Activated CD8-positive, alpha-beta T cell treated with anti-CD3 and anti-CD28 coated beads, Interleukin-2, amount 10 ng/mL, durations not matched to agents 7 days and 5 days (primary cell): ENCODE measurements at regions not wholly inside any gene's neighbourhood (a gene's known extent, or its start where the extent isn't known, plus 50 kb on each side); places are given as distances from the start of the nearest gene placed in this dataset.

Experiments
- ATAC-seq: fragments of 150-1000 bp; cut with Tn5 transposase; one replicate; pipeline ENCODE4 v1.10.0; 2021; ENCODE audit warnings: moderate library complexity
- CTCF ChIA-PET: fragments of 350-600 bp; sonication (Branson Sonifier 250); formaldehyde crosslinking; loops from one replicate; lab custom pipeline; 2021; ENCODE audit warnings: antibody characterized with exemption; lab: Charles Lee
- POLR2A ChIA-PET: fragments of 350-600 bp; sonication (Branson Sonifier 250); formaldehyde crosslinking; loops from one replicate; lab custom pipeline; 2021; ENCODE audit warnings: antibody characterized with exemption; lab: Charles Lee
- DNase-seq: peaks from one replicate; pipeline ENCODE4 v3.0.0-alpha.2; 2020
- H3K27ac Mint-ChIP-seq: one replicate; pipeline ENCODE4 v1.8.0; 2021; ENCODE audit warnings: mild to moderate bottlenecking, mixed read lengths
- H3K27me3 Mint-ChIP-seq: one replicate; pipeline ENCODE4 v1.8.0; 2021; ENCODE audit warnings: low read depth, mixed read lengths
- H3K36me3 Mint-ChIP-seq: one replicate; pipeline ENCODE4 v1.8.0; 2021; ENCODE audit warnings: low read depth, mixed read lengths
- H3K4me1 Mint-ChIP-seq: one replicate; pipeline ENCODE4 v1.8.0; 2021; ENCODE audit warnings: low read depth, mixed read lengths
- H3K4me3 Mint-ChIP-seq: one replicate; pipeline ENCODE4 v1.8.0; 2021; ENCODE audit warnings: mild to moderate bottlenecking, mixed read lengths
- H3K9me3 Mint-ChIP-seq: one replicate; pipeline ENCODE4 v1.8.0; 2022; ENCODE audit warnings: mixed read lengths; ENCODE audit not compliant: insufficient read depth

DNA sequence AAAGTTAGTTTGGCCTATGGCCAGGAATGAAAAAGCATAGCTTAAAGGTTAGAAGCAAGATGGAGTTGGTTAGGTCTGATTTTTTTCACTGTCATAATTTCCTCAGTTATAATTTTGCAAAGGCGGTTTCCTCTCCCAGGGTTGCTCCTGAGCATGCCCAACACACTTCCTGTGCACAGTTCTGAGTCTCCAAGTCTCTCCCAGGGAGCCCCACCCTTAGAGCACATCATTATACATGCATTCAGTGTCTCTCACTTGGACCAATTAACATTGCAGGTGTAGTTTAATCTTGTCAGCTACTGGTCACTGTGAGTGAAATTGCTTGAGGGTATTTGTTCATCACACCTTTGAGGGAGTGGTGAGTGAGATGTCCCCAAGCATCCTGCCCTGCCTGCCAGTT is 96.0 kb upstream of the ATP10A start:
- ATAC-seq (no peak), DNase-seq (no peak)
- peaks cover 3% of the 10 kb centered on the region for H3K27me3 Mint-ChIP-seq
- H3K4me3 Mint-ChIP-seq: no peak overlapping the region
- no peaks in the 10 kb centered on the region for H3K9me3 Mint-ChIP-seq
- H3K4me1 Mint-ChIP-seq: no peaks in the 10 kb centered on the region
- ChIA-PET CTCF (no interaction called here), POLR2A (no interaction called here)
- no peaks in the 10 kb centered on the region for H3K36me3 Mint-ChIP-seq
- H3K27ac Mint-ChIP-seq: no peak overlapping the region

DNA sequence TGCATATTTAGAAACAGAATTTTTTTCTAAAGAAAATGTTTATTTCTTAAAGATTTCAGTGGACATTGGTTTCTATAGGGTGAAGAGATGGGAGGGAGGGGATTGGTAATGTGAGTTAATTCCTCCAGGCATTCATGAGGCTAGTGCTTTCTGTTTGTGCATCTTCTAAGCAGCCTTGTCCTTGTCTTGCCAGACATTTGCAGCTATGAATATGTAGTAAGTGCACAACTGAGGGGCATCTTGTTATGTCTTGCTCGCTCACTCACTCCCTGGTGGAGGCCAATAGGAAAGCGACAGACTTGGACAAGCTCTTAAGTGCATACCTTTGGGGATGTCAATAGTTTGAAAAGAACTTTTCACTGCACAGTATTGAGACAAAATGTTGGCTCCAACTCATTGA is 92.5 kb upstream of the ATP10A start:
- H3K4me1 Mint-ChIP-seq: no peaks in the 10 kb centered on the region
- no peak for ATAC-seq
- POLR2A ChIA-PET: no interaction called here
- CTCF ChIA-PET: no interaction called here
- H3K36me3 Mint-ChIP-seq: no peaks in the 10 kb centered on the region
- H3K9me3 Mint-ChIP-seq: peaks cover 9% of the 10 kb centered on the region
- H3K27ac Mint-ChIP-seq: no peak overlapping the region
- no peak overlapping the region for H3K4me3 Mint-ChIP-seq
- no peak for DNase-seq
- H3K27me3 Mint-ChIP-seq: peaks cover 3% of the 10 kb centered on the region

DNA sequence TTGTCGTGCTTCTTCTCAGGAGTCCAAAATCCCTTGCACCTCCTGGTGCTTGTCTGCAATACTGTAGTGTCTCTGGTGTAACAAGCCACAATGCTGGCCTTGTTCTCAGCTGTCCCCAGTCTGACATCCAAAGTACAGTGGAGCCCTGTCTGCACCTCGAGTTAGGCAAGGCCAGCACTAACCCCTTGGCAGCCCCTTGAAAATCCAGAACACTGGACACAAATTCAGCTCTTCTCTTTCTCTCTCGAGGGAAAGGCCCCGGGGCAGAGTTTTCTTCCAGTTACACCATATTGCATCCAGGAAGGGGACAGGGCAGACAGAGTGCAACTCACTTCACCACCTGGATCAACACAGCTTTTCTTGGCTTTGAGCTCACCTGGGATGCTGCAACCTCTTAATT is 91.3 kb upstream of the ATP10A start:
- CTCF ChIA-PET: no interaction called here
- H3K9me3 Mint-ChIP-seq: peaks cover 9% of the 10 kb centered on the region
- ATAC-seq (no peak), DNase-seq (no peak)
- no peaks in the 10 kb centered on the region for H3K4me1 Mint-ChIP-seq
- POLR2A ChIA-PET: no interaction called here
- no peak overlapping the region for H3K4me3 Mint-ChIP-seq
- no peaks in the 10 kb centered on the region for H3K27me3 Mint-ChIP-seq
- H3K27ac Mint-ChIP-seq: no peak overlapping the region
- no peaks in the 10 kb centered on the region for H3K36me3 Mint-ChIP-seq

DNA sequence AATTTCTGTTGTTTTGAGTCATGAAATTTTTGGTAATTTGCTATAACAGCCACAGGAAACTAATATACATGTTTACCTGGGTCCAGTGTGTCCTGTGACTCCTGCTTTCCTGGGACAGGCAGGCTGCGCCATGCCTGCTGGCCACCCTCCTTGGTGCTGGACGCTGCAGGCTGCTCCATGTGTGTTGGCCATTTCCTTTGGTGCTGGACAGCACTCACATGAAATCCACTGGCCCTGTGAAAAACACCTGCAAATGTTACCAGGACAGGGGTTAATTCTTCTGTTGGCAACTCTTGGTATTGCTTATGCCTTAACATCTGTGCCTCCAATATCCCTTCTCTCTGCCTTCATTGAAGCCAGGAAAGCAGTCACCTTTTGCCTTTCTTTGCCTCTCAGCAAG is 86.9 kb upstream of the ATP10A start:
- H3K36me3 Mint-ChIP-seq: no peaks in the 10 kb centered on the region
- DNase-seq: no peak
- no peaks in the 10 kb centered on the region for H3K4me1 Mint-ChIP-seq
- ChIA-PET POLR2A (no interaction called here), CTCF (no interaction called here)
- H3K9me3 Mint-ChIP-seq: peaks cover 9% of the 10 kb centered on the region
- H3K4me3 Mint-ChIP-seq: no peak overlapping the region
- no peaks in the 10 kb centered on the region for H3K27me3 Mint-ChIP-seq
- no peak for ATAC-seq
- no peak overlapping the region for H3K27ac Mint-ChIP-seq

DNA sequence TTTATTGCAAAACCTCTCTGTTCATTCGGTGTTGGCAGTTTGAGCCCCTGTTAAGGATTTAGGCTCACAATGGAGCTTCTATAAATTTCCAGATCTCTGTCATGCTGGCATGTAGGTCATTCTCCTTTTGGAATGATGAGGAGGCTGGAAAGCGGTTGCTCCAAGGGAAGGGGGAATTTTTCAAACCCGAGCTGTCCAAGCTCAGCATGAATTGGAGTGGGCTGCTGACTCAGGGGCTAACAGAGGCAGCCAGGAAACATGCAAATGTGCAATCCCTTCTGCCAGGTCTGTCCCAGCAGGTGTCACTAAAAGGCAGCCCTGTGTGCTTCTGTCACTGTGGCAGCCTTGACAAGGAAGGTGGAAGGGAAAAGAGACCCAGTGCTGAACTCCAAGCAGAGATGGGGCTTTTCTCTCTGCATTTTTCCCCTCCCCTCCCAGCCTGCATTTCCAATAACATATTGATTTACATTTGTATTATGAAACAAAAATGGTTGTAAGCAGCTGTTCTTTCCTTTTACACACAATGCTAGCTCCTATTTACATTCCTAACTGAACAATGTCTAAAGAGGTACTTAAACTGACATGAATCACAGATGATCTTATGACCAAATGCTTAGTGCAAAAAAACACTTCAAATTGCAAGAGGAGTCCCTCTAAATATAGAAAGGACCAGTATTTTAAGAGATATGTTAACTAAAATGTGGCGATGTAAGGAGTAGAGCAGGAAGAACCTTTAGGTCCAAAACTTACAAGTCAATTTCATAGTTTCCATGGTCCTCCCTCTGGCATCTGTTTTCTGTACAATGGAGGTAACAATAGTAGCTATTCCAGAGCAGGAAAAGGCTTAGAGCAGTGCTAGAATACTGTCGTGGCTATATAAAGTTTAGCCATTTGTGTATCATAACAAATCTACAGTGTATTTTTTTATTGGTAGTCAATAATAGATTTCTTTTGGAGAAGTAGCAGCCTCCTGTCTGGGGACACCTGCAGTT is 84.5 kb upstream of the ATP10A start:
- Mint-ChIP-seq H3K4me1 (no peaks in the 10 kb centered on the region), H3K4me3 (no peak overlapping the region), H3K27ac (no peak overlapping the region), H3K27me3 (no peaks in the 10 kb centered on the region), H3K36me3 (no peaks in the 10 kb centered on the region), H3K9me3 (peaks cover 6% of the 10 kb centered on the region)
- DNase-seq (no peak), ATAC-seq (no peak)
- CTCF ChIA-PET: interaction anchor here (0.9 to 1.4 kb wide), 2 partner anchors 14 to 313 kb away, joined by 3 to 4 read pairs; no protein-coding TSS in a partner anchor
- POLR2A ChIA-PET: no interaction called here

DNA sequence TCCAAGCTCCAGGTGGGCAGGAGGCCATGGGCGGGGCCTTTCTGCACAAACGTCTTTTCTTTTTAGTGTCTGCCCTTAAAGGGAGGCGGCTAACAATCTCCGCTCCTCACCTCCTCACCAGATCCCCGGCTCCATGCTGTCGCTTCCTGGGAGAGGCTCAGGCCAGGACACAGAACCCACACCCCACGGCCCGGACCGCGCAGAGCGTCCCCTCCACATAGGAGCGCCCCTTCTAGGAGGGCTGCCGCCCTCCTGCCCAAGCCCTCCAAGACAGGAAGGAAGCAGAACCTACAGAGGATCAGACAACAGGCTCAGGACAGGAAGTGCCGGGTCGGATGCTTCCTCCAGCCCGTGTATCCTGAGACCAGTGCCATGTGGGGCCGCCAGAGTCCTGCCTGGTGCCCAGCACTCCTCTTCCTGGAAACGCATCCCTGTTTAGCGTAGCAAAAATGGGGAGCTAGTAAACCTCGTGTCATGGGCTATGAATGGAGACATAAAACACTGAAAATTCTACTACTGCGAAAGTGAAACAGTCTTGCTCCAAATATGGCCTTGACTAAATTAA is 83.2 kb upstream of the ATP10A start:
- Mint-ChIP-seq H3K27me3 (no peaks in the 10 kb centered on the region), H3K4me3 (no peak overlapping the region), H3K27ac (no peak overlapping the region), H3K4me1 (no peaks in the 10 kb centered on the region), H3K36me3 (no peaks in the 10 kb centered on the region), H3K9me3 (no peaks in the 10 kb centered on the region)
- no peak for DNase-seq
- ChIA-PET CTCF (no interaction called here), POLR2A (no interaction called here)
- ATAC-seq: no peak

DNA sequence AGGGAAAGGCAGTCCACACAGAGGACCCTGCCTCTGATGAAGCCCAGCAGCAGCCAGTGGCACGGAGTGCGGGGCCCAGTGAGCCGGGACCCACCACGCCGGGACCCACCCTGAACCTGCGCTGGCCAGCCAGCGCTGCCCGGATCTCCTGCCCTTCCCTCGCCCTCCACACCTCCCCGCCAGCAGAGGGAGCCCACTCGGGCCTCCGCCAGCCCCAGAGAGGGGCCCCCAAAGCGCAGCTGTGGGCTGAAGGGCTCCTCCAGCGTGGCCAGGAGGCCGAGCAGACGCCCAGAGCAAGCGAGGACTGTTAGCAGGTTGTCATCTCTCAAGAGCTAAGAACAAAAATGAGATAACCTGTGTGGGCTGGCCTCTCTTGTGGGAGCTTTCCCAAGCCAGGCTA is 81.3 kb upstream of the ATP10A start:
- Mint-ChIP-seq H3K27me3 (no peaks in the 10 kb centered on the region), H3K36me3 (no peaks in the 10 kb centered on the region), H3K4me1 (no peaks in the 10 kb centered on the region), H3K4me3 (no peak overlapping the region), H3K9me3 (no peaks in the 10 kb centered on the region), H3K27ac (no peak overlapping the region)
- DNase-seq (no peak), ATAC-seq (no peak)
- ChIA-PET POLR2A (interaction anchor here (0.6 kb wide), 1 partner anchor 9 kb away, joined by 4 read pairs; no protein-coding TSS in a partner anchor), CTCF (no interaction called here)

DNA sequence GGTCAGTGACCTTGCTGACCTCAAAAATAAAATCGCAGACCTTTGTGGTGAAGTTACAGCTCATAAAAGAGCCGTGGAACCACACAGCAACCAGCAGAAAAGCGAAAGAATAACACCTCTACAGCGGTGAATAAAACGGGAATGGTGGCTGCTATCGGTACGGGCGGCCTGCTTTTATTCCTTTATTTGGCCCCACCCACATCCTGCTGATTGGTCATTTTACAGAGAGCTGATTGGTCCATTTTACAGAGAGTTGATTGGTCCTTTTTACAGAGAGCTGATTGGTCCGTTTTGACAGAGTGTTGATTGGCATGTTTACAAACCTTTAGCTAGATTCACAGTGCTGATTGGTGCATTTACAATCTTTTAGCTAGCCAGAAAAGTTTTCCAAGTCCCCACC is 80.7 kb upstream of the ATP10A start:
- H3K36me3 Mint-ChIP-seq: no peaks in the 10 kb centered on the region
- H3K4me1 Mint-ChIP-seq: no peaks in the 10 kb centered on the region
- ChIA-PET POLR2A (interaction anchor here (0.6 kb wide), 1 partner anchor 10 kb away, joined by 4 read pairs; no protein-coding TSS in a partner anchor), CTCF (interaction anchor here (1.0 kb wide), 1 partner anchor 10 kb away, joined by 4 read pairs; no protein-coding TSS in a partner anchor)
- H3K4me3 Mint-ChIP-seq: no peak overlapping the region
- H3K9me3 Mint-ChIP-seq: no peaks in the 10 kb centered on the region
- H3K27ac Mint-ChIP-seq: no peak overlapping the region
- no peaks in the 10 kb centered on the region for H3K27me3 Mint-ChIP-seq
- ATAC-seq (no peak), DNase-seq (no peak)

DNA sequence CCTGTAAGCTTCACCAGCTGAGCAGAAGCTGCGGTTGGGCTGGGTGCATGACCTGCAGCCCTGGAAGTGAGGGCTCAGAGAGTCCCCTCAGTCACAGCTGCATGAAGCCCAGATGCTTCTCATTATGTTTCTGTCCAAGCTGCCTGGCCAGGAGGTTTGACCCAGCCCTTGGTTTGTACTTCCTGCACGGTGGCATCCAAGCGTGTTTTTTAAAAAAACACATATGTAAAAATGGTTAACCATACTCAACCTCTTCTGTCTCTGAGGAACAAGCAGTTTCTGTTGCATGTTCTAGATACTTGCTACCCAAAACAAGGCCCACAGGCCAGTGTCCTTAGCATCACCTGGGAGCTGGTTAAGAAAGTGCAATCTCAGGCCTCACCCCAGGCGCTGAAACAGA is 76.0 kb upstream of the ATP10A start:
- Mint-ChIP-seq H3K36me3 (no peaks in the 10 kb centered on the region), H3K4me3 (no peak overlapping the region), H3K9me3 (no peaks in the 10 kb centered on the region), H3K27ac (no peak overlapping the region), H3K4me1 (no peaks in the 10 kb centered on the region), H3K27me3 (no peaks in the 10 kb centered on the region)
- DNase-seq: no peak
- no peak for ATAC-seq
- ChIA-PET CTCF (interaction anchor here (0.8 kb wide), 1 partner anchor 430 kb away, joined by 3 read pairs; no protein-coding TSS in a partner anchor), POLR2A (no interaction called here)

DNA sequence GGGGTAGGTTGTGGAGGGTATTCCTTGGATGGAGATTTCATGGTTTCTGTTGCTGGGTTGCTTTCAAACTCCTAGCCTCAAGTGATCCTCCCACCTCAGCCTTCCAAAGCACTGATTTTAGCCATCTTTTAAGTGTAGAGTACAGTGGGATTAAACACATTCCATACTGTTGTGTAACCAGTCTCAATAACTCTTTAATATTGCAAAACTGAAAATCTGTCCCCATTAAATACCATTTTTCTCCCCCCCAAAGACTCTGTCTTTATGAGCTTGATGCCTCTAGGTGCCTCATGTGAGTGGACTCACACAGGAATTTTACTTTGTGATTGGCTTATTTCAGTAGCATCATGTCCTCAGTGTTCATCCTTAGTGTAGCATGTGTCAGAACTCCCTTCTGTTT is 74.7 kb upstream of the ATP10A start:
- ChIA-PET POLR2A (no interaction called here), CTCF (no interaction called here)
- Mint-ChIP-seq H3K27me3 (peaks cover 3% of the 10 kb centered on the region), H3K4me1 (peaks cover 8% of the 10 kb centered on the region), H3K4me3 (no peak overlapping the region), H3K9me3 (no peaks in the 10 kb centered on the region), H3K27ac (no peak overlapping the region), H3K36me3 (no peaks in the 10 kb centered on the region)
- no peak for ATAC-seq
- DNase-seq: no peak

DNA sequence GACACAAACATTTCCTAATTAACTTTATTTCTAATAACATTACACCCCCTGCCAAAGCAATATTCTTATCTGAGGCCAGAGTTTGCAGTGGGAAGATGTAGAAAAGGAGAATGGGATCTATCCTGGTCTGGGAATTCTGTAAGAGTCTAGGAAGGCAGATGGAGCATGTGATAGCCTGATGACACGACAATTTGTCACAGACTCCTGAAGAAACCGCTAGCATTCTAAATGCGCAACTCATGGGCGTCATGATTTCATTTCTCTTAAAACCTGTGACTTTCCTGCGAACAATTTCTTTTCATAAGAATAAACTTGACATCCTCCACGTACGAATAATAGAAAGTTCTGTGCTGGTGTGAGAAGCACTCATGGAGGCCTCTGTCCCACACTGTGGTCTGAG is 72.9 kb upstream of the ATP10A start:
- ATAC-seq: no peak
- Mint-ChIP-seq H3K9me3 (no peaks in the 10 kb centered on the region), H3K27me3 (peaks cover 3% of the 10 kb centered on the region), H3K36me3 (no peaks in the 10 kb centered on the region), H3K27ac (no peak overlapping the region), H3K4me3 (no peak overlapping the region), H3K4me1 (peaks cover 8% of the 10 kb centered on the region)
- ChIA-PET CTCF (no interaction called here), POLR2A (no interaction called here)
- no peak for DNase-seq
